B cell (primary cell): ENCODE measurements at regions not wholly inside any gene's neighbourhood (a gene's known extent, or its start where the extent isn't known, plus 50 kb on each side); places are given as distances from the start of the nearest gene placed in this dataset.
"Not testable (repeated sequence)": the region's sequence is repeated elsewhere in the genome, so short reads cannot be mapped to it uniquely, and the experiment has no call there.

ENCODE experiments used
- ATAC-seq: fragments of 200-7000 bp; cut with Tn5 transposase; one replicate; pipeline ENCODE4 v1.10.0; 2021; ENCODE audit warnings: low read depth, mild to moderate bottlenecking, moderate number of reproducible peaks, moderate library complexity
- CTCF ChIA-PET: fragments of 350-600 bp; sonication (Branson Sonifier 250); formaldehyde crosslinking; loops from one replicate; lab custom pipeline; 2021; ENCODE audit warnings: antibody characterized with exemption, inconsistent platforms; lab: Charles Lee
- POLR2A ChIA-PET: fragments of 350-600 bp; sonication (Branson Sonifier 250); formaldehyde crosslinking; loops from one replicate; lab custom pipeline; 2021; ENCODE audit warnings: antibody characterized with exemption; lab: Charles Lee
- DNase-seq: peaks from one replicate; pipeline ENCODE4 v3.0.0; 2013
- H2AFZ ChIP-seq: 2 replicates; pipeline ENCODE4 v1.6.1; 2012; ENCODE audit warnings: mild to moderate bottlenecking, low read depth, low read length; ENCODE audit not compliant: insufficient read depth, poor library complexity, severe bottlenecking
- H3K27ac ChIP-seq, 2 donors: 1 replicate in 1 of 2; 2 replicates in 1 of 2; pipeline ENCODE4 v1.5.1; 2012 to 2013; ENCODE audit warnings: low read length in 2 of 2, mild to moderate bottlenecking in 2 of 2, moderate library complexity in 1 of 2
- H3K27me3 ChIP-seq, 4 experiments: fragments of 200-600 bp in 1 of 4; sonication (generic) in 1 of 4; replicated peaks in 1 of 4; 1 replicate in 2 of 4; 2 replicates in 2 of 4; pipeline versions ENCODE4 v1.6.1 to v1.7.0; 2013 to 2016; ENCODE audit warnings: low read length in 3 of 4, mild to moderate bottlenecking in 2 of 4, mixed read lengths in 1 of 4, moderate library complexity in 1 of 4; ENCODE audit not compliant: insufficient read depth in 4 of 4, control insufficient read depth in 3 of 4; ENCODE audit errors: control extremely low read depth in 1 of 4
- H3K36me3 ChIP-seq, 2 experiments: replicated peaks in 1 of 2; 1 replicate in 1 of 2; 2 replicates in 1 of 2; pipeline versions ENCODE4 v1.6.1 to v1.7.1; 2013; ENCODE audit warnings: low read length in 1 of 2; ENCODE audit not compliant: insufficient read depth in 2 of 2, control insufficient read depth in 1 of 2; ENCODE audit errors: control extremely low read depth in 1 of 2, extremely low read depth in 1 of 2
- H3K4me1 ChIP-seq, 2 donors: fragments of 200-600 bp in 1 of 2; sonication (generic) in 1 of 2; 1 replicate in 1 of 2; 2 replicates in 1 of 2; pipeline versions ENCODE4 v1.5.1 to v1.6.1; 2013 to 2017; ENCODE audit warnings: low read length in 2 of 2; ENCODE audit not compliant: control insufficient read depth in 2 of 2, insufficient read depth in 2 of 2
- H3K4me2 ChIP-seq: replicated peaks from 2 replicates; pipeline ENCODE3; 2012; ENCODE audit warnings: mild to moderate bottlenecking, low read depth, low read length; ENCODE audit not compliant: poor library complexity, severe bottlenecking
- H3K4me3 ChIP-seq, 5 experiments: fragments of 200-600 bp in 1 of 5; sonication (generic) in 1 of 5; 1 replicate in 3 of 5; 2 replicates in 2 of 5; pipeline versions ENCODE4 v1.5.1 to v1.7.0; 2011 to 2016; ENCODE audit warnings: low read length in 4 of 5, mild to moderate bottlenecking in 4 of 5, low read depth in 2 of 5, control low read depth in 1 of 5, moderate library complexity in 1 of 5; ENCODE audit not compliant: insufficient read depth in 1 of 5; ENCODE audit errors: control extremely low read depth in 1 of 5, extremely low read depth in 1 of 5
- H3K79me2 ChIP-seq: fragments of 200-600 bp; sonication (generic); one replicate; pipeline ENCODE4 v1.6.0; 2016; ENCODE audit warnings: low read length; ENCODE audit not compliant: control insufficient read depth, insufficient read depth
- H3K9ac ChIP-seq: fragments of 200-600 bp; sonication (generic); 2 replicates; pipeline ENCODE4 v1.6.1; 2017; ENCODE audit warnings: mild to moderate bottlenecking, low read length, moderate library complexity
- H3K9me3 ChIP-seq, 3 donors: one replicate each; pipeline versions ENCODE4 v1.6.1 to v1.7.1; 2013; ENCODE audit warnings: low read length in 2 of 3; ENCODE audit not compliant: control insufficient read depth in 2 of 3, insufficient read depth in 1 of 3; ENCODE audit errors: control extremely low read depth in 1 of 3
- H4K20me1 ChIP-seq: 2 replicates; pipeline ENCODE4 v1.6.0; 2012; ENCODE audit warnings: mild to moderate bottlenecking, low read length; ENCODE audit not compliant: insufficient read depth, control insufficient read depth, poor library complexity, severe bottlenecking
- H3K27ac Mint-ChIP-seq: one replicate; pipeline ENCODE4 v1.8.0; 2021; ENCODE audit warnings: mixed read lengths
- H3K27me3 Mint-ChIP-seq: one replicate; pipeline ENCODE4 v1.8.0; 2021; ENCODE audit warnings: mixed read lengths
- H3K4me1 Mint-ChIP-seq: one replicate; pipeline ENCODE4 v1.8.0; 2021; ENCODE audit warnings: mixed read lengths
- H3K4me3 Mint-ChIP-seq: one replicate; pipeline ENCODE4 v1.8.0; 2021; ENCODE audit warnings: mixed read lengths
- H3K9me3 Mint-ChIP-seq: one replicate; pipeline ENCODE4 v1.8.0; 2022; ENCODE audit warnings: mixed read lengths; ENCODE audit not compliant: insufficient read depth
- EZH2 ChIP-seq: IDR thresholded peaks from 2 replicates; pipeline ENCODE4 v1.6.1; 2012; ENCODE audit warnings: borderline replicate concordance, low read depth, mild to moderate bottlenecking, moderate library complexity, low read length; ENCODE audit not compliant: insufficient read depth, poor library complexity, severe bottlenecking
- WGBS: methylation state at CpG from one replicate; pipeline ENCODE4 v1.1.5; 2013; ENCODE audit warnings: missing lambda C conversion rate; ENCODE audit not compliant: insufficient coverage; 5-methylcytosine and 5-hydroxymethylcytosine counted together
- intact Hi-C: fragments of 100-400 bp; cut with micrococcal nuclease; formaldehyde crosslinking; loops from one replicate; pipeline ENCODE4 v1.10.0; 2022
- TF ChIP-seq, protein P1 (sequence below): fragments of 200-600 bp; IDR thresholded peaks from one replicate; pipeline ENCODE4 v1.8.0; 2022; ENCODE audit warnings: antibody characterized with exemption, mild to moderate bottlenecking

GRCh38 chr2:150255528-150255927, 231.9 kb downstream of the RND3 start:
- no peak overlapping the region for H2AFZ ChIP-seq
- H3K4me2 ChIP-seq: no peak overlapping the region
- DNase-seq: no peak
- no peaks in the 10 kb centered on the region for H3K4me1 Mint-ChIP-seq
- H3K4me3 Mint-ChIP-seq: no peak overlapping the region
- no peaks in the 10 kb centered on the region for H3K27me3 Mint-ChIP-seq
- H3K27ac ChIP-seq: no peak overlapping the region
- no peak for ATAC-seq
- H3K9me3 Mint-ChIP-seq: no peaks in the 10 kb centered on the region
- H3K9ac ChIP-seq: no peak overlapping the region
- no peaks in the 10 kb centered on the region for H3K9me3 ChIP-seq
- no peaks in the 10 kb centered on the region for H3K79me2 ChIP-seq
- H3K4me1 ChIP-seq: no peaks in the 10 kb centered on the region
- no peaks in the 10 kb centered on the region for H4K20me1 ChIP-seq
- H3K27ac Mint-ChIP-seq: no peak overlapping the region
- no peak overlapping the region for H3K4me3 ChIP-seq
- no peaks in the 10 kb centered on the region for H3K36me3 ChIP-seq
- POLR2A ChIA-PET: no interaction called here
- H3K27me3 ChIP-seq: no peaks in the 10 kb centered on the region
- CTCF ChIA-PET: no interaction called here
- TF ChIP-seq, protein P1, sequence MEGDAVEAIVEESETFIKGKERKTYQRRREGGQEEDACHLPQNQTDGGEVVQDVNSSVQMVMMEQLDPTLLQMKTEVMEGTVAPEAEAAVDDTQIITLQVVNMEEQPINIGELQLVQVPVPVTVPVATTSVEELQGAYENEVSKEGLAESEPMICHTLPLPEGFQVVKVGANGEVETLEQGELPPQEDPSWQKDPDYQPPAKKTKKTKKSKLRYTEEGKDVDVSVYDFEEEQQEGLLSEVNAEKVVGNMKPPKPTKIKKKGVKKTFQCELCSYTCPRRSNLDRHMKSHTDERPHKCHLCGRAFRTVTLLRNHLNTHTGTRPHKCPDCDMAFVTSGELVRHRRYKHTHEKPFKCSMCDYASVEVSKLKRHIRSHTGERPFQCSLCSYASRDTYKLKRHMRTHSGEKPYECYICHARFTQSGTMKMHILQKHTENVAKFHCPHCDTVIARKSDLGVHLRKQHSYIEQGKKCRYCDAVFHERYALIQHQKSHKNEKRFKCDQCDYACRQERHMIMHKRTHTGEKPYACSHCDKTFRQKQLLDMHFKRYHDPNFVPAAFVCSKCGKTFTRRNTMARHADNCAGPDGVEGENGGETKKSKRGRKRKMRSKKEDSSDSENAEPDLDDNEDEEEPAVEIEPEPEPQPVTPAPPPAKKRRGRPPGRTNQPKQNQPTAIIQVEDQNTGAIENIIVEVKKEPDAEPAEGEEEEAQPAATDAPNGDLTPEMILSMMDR: no peak
- TF ChIP-seq EZH2: no peak
- intact Hi-C loops: no loop called here

GRCh38 chr2:150249735-150250134, 237.7 kb downstream of the RND3 start:
- intact Hi-C loops: not testable (repeated sequence)

More at GRCh38 chr2:150249735-150250134, 237.7 kb downstream of the RND3 start:
- H3K4me3 ChIP-seq, H3K79me2 ChIP-seq, H3K4me3 Mint-ChIP-seq, H3K4me1 Mint-ChIP-seq, CTCF ChIA-PET, H3K36me3 ChIP-seq, H3K4me1 ChIP-seq, DNase-seq, H4K20me1 ChIP-seq, H3K4me2 ChIP-seq, H3K27me3 Mint-ChIP-seq, H2AFZ ChIP-seq, ATAC-seq, H3K9me3 ChIP-seq, H3K27me3 ChIP-seq, POLR2A ChIA-PET, H3K27ac Mint-ChIP-seq, H3K27ac ChIP-seq, H3K9me3 Mint-ChIP-seq, H3K9ac ChIP-seq: not testable (repeated sequence)
- TF ChIP-seq, protein P1: peak; percentile 11
- no CpG with 5 or more reads among the region's 1 CpG for WGBS
